GM12864 (cell line): ENCODE measurements at regions not wholly inside any gene's neighbourhood (a gene's known extent, or its start where the extent isn't known, plus 50 kb on each side); places are given as distances from the start of the nearest gene placed in this dataset.
"Not testable (repeated sequence)": the region's sequence is repeated elsewhere in the genome, so short reads cannot be mapped to it uniquely, and the experiment has no call there.

Experiments
- DNase-seq: peaks from one replicate; pipeline ENCODE4 v3.0.0-alpha.2; 2011; ENCODE audit warnings: low read depth
- H3K4me3 ChIP-seq: 2 replicates; pipeline ENCODE4 v1.5.1; 2011; ENCODE audit warnings: mild to moderate bottlenecking, low read depth, low read length, control low read depth
- CTCF ChIP-seq: IDR thresholded peaks from 2 replicates; pipeline ENCODE4 v1.5.1; 2011; ENCODE audit warnings: low read depth, mild to moderate bottlenecking, moderate library complexity, low read length, control low read depth, inconsistent platforms; ENCODE audit errors: missing control alignments

- H3K4me3 ChIP-seq: no peak overlapping the region
- DNase-seq: no peak
Observed at GRCh38 chr14:43356979-43357545, 1150.0 kb downstream of the FSCB start.

DNA sequence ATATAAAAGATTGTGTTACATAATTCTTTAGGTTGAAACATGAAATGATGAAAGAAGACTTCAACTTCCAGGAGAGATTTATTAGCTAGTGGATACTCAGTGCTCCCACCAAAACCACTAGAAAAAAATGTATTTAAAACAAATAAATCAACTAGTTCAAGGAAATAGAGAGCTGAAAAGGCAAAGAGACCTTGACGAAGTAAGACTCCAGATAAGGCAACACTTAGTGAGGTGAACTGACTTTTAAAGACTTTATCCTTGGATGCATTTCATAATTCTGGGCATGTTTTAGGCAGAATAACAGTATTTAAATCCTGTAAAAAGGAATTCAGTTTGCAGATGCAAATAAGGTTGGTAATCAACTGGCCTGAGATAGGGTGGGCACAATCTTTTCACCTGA lies 1150.7 kb downstream of the FSCB start:
- DNase-seq: no peak
- no peak overlapping the region for H3K4me3 ChIP-seq
- no peak for TF ChIP-seq CTCF

More at GRCh38 chr14:43356979-43357545, 1150.0 kb downstream of the FSCB start:
- no peak for TF ChIP-seq CTCF

DNA sequence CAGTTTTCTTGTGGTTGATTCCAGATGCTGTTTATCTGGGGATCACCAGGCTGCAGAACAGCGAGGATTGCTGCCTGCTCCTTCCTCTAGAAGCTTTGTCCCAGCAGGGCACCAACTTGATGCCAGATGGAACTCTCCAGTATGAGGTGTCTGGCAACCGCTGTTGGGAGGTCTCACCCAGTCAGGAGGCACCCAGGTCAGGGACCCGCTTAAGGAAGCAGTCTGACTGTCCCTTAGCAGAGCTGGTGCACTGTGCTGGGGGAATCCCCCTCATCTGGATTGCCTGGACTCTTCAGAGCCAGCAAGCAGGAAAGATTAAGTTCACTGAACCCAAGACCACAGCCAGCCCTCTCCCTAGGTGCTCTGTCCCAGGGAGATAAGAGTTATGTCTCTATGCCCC lies 1165.2 kb downstream of the FSCB start:
- TF ChIP-seq CTCF: no peak
- H3K4me3 ChIP-seq: no peak overlapping the region
- DNase-seq: no peak

DNA sequence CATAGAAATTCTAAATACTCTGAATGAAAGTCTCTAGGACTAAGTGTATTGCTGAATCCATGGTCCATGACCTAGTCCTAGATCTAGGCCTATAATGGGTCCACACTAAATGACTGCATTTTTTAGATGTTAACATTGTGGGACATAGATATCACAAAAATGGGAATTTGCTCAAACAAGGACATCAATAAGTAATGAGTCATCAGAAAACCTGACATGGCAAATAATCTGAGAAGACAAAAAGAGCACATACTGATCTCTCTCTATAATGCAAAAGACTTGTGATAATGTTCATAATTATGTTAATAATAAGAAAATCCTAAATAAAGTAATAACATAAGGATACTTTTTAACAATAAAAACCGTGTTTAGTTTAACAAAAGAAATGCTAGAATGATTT lies 1168.4 kb downstream of the FSCB start:
- TF ChIP-seq CTCF: no peak
- no peak overlapping the region for H3K4me3 ChIP-seq
- no peak for DNase-seq

- H3K4me3 ChIP-seq: no peak overlapping the region
- DNase-seq: no peak
- no peak for TF ChIP-seq CTCF
Observed at GRCh38 chr14:43336351-43336750, 1170.7 kb downstream of the FSCB start.

DNA sequence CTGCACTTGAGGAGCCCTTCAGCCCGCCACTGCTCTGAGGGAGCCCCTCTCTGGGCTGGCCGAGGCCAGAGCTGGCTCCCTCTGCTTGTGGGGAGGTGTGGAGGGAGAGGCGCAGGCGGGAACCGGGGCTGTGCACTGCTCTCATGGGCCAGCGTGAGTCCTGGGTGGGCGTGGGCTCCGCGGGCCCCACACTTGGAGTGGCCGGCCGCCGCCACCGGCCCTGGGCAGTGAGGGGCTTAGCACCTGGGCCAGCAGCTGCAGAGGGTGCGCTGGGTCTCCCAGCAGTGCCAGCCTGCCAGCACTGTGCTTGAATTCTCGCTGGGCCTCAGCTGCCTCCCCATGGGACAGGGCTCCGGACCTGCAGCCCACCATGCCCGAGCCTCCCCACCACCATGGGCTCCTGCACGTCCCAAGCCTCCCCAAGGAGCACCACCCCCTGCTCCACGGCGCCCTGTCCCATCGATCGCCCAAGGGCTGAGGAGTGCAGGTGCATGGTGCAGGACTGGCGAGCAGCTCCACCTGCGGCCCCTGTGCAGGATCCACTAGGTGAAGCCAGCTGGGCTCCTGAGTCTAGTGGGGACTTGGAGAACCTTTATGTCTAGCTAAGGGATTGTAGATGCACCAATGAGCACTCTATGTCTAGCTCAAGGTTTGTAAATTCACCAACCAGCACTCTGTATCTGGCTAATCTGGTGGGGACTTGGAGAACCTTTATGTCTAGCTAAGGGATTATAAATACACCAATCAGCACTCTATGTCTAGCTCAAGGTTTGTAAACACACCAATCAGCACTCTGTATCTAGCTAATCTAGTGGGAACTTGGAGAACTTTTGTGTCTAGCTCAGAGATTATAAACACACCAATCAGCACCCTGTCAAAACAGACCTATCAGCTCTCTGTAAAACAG lies 1180.3 kb downstream of the FSCB start:
- not testable (repeated sequence) for DNase-seq, H3K4me3 ChIP-seq

DNA sequence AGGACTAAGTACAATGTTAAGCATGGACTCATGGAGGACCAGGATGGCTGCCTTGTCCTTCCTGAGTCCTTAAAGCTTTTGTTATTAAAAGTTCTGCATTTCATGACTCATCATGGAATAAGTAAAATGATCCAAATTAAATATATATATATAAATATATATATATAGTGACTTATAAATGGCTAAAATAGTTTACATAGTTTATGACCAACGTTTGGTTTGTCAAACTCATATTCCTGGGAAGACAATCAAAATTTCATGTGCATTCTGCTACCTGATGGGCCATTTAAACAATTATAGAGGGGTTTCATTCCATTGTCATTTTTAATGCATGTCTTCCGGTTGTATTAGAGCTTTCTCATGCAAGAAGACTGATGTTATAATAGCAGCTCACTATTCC lies 1190.7 kb downstream of the FSCB start:
- DNase-seq: no peak
- no peak for TF ChIP-seq CTCF

More for the DNA sequence above, 1190.7 kb downstream of the FSCB start:
- H3K4me3 ChIP-seq: no peak overlapping the region
